Calu3 (cell line): ENCODE measurements at regions not wholly inside any gene's neighbourhood (a gene's known extent, or its start where the extent isn't known, plus 50 kb on each side); places are given as distances from the start of the nearest gene placed in this dataset.

Experiments used
- BruUV-seq: library from RNA; stranded (reverse); fragments of 400-500 nt; replicated peaks from 2 replicates; lab custom pipeline; 2021; lab: Mats Ljungman, UMichigan
- CTCF ChIA-PET: fragments of 300-600 bp; sonication (Branson Sonifier 250); formaldehyde crosslinking; loops from one replicate; lab custom pipeline; 2022; ENCODE audit warnings: antibody characterized with exemption; lab: Charles Lee
- DNase-seq: peaks from one replicate; pipeline ENCODE4 v3.0.0; 2022
- H3K27ac Mint-ChIP-seq: one replicate; pipeline ENCODE4 v1.8.0; 2022; ENCODE audit warnings: mixed read lengths; ENCODE audit not compliant: unreplicated experiment
- H3K27me3 Mint-ChIP-seq: one replicate; pipeline ENCODE4 v1.8.0; 2022; ENCODE audit warnings: mixed read lengths; ENCODE audit not compliant: unreplicated experiment
- H3K36me3 Mint-ChIP-seq: one replicate; pipeline ENCODE4 v1.8.0; 2022; ENCODE audit warnings: mild to moderate bottlenecking, moderate library complexity, mixed read lengths; ENCODE audit not compliant: insufficient read depth, unreplicated experiment
- H3K4me1 Mint-ChIP-seq: one replicate; pipeline ENCODE4 v1.8.0; 2022; ENCODE audit warnings: mild to moderate bottlenecking, low read depth, mixed read lengths; ENCODE audit not compliant: unreplicated experiment
- H3K4me3 Mint-ChIP-seq: one replicate; pipeline ENCODE4 v1.8.0; 2022; ENCODE audit warnings: mild to moderate bottlenecking, low read depth, moderate library complexity, mixed read lengths; ENCODE audit not compliant: unreplicated experiment
- H3K9me3 Mint-ChIP-seq: one replicate; pipeline ENCODE4 v1.8.0; 2022; ENCODE audit warnings: low read depth, mixed read lengths; ENCODE audit not compliant: unreplicated experiment
- CTCF ChIP-seq: fragments of 200-600 bp; IDR thresholded peaks from one replicate; pipeline ENCODE4 v1.8.0; 2022; ENCODE audit warnings: antibody characterized with exemption; ENCODE audit not compliant: unreplicated experiment
- intact Hi-C: fragments of 100-400 bp; cut with micrococcal nuclease; formaldehyde crosslinking; loops from one replicate; pipeline ENCODE4 v1.10.0; 2022; ENCODE audit not compliant: unreplicated experiment

DNA sequence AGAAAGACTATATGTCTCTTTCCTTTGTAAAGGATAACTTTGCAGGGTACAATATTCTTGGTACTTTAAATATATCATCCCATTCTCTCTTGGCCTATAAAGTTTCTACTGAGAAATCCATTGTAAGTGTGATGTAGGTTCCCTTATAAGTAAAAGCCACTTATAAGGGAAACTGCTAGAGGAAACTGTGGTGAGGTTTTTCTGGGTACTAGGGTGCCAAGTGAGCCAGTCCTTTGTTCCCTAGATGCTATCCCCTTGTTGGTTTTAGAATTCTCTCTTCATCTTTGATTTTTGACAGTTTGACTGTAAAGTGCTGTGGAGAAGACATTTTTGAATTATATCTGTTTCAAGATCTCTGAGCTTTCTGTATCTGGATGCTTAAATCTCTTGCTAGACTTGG is 108.9 kb upstream of the NEK7 start:
- CTCF ChIA-PET, result no interaction called here
- intact Hi-C loops, result no loop called here
- TF ChIP-seq CTCF, result no peak
- DNase-seq, result no peak
- H3K27me3 Mint-ChIP-seq, result no peaks in the 10 kb centered on the region
- no peaks in the 10 kb centered on the region for H3K36me3 Mint-ChIP-seq
- no peak overlapping the region for H3K4me3 Mint-ChIP-seq
- no peak overlapping the region for H3K27ac Mint-ChIP-seq
- H3K9me3 Mint-ChIP-seq, result peaks cover 5% of the 10 kb centered on the region
- H3K4me1 Mint-ChIP-seq, result no peaks in the 10 kb centered on the region
- no TSS peak for BruUV-seq

- H3K36me3 Mint-ChIP-seq, result no peaks in the 10 kb centered on the region
- DNase-seq, result no peak
- no peak for TF ChIP-seq CTCF
- no TSS peak for BruUV-seq
- peaks cover 3% of the 10 kb centered on the region for H3K9me3 Mint-ChIP-seq
- H3K27me3 Mint-ChIP-seq, result no peaks in the 10 kb centered on the region
- H3K4me3 Mint-ChIP-seq, result no peak overlapping the region
- H3K27ac Mint-ChIP-seq, result no peak overlapping the region
- intact Hi-C loops, result no loop called here
- H3K4me1 Mint-ChIP-seq, result peaks cover 11% of the 10 kb centered on the region
- CTCF ChIA-PET, result interaction anchor here (1.6 kb wide), 1 partner anchor 12 kb away, joined by 3 read pairs; no protein-coding TSS in a partner anchor
Observed at GRCh38 chr1:198054510-198054909, 102.3 kb upstream of the NEK7 start.

- Mint-ChIP-seq H3K9me3 (no peaks in the 10 kb centered on the region), H3K36me3 (no peaks in the 10 kb centered on the region), H3K4me3 (no peak overlapping the region), H3K27me3 (no peaks in the 10 kb centered on the region), H3K4me1 (peaks cover 11% of the 10 kb centered on the region), H3K27ac (no peak overlapping the region)
- CTCF ChIA-PET, result no interaction called here
- peak; percentile 54 for DNase-seq
- BruUV-seq, result no TSS peak
- intact Hi-C loops, result no loop called here
- peak; percentile 38 for TF ChIP-seq CTCF
Observed at GRCh38 chr1:198056255-198056654, 100.5 kb upstream of the NEK7 start.

GRCh38 chr1:198064181-198064580 is 92.6 kb upstream of the NEK7 start:
- intact Hi-C loops, result no loop called here
- CTCF ChIA-PET, result no interaction called here
- no peak for TF ChIP-seq CTCF
- Mint-ChIP-seq H3K9me3 (no peaks in the 10 kb centered on the region), H3K4me3 (no peak overlapping the region), H3K4me1 (no peaks in the 10 kb centered on the region), H3K27me3 (no peaks in the 10 kb centered on the region), H3K27ac (no peak overlapping the region), H3K36me3 (no peaks in the 10 kb centered on the region)
- BruUV-seq, result no TSS peak
- DNase-seq, result no peak
